Stimulated activated CD4-positive, alpha-beta T cell treated with anti-CD3 and anti-CD28 coated beads, Interleukin-2, amount 100 ng/mL, for 24 hours (primary cell): ENCODE measurements at regions not wholly inside any gene's neighbourhood (a gene's known extent, or its start where the extent isn't known, plus 50 kb on each side); places are given as distances from the start of the nearest gene placed in this dataset.

ENCODE experiments used
- DNase-seq, 2 donors: peaks; one replicate each; pipeline ENCODE4 v3.0.0-alpha.2; 2020

- no peak for DNase-seq
Observed at GRCh38 chr4:74651198-74651597, 143.1 kb downstream of the BTC start.

- no peak for DNase-seq
Observed at GRCh38 chr4:74653331-74654229, 140.7 kb downstream of the BTC start.

- DNase-seq, result no peak
Observed at GRCh38 chr4:74654230-74654681, 140.1 kb downstream of the BTC start.

- DNase-seq, result no peak
Observed at GRCh38 chr4:74656596-74656995, 137.7 kb downstream of the BTC start.

GRCh38 chr4:74658116-74658515 is 136.2 kb downstream of the BTC start:
- no peak for DNase-seq

GRCh38 chr4:74659576-74660411 is 134.5 kb downstream of the BTC start:
- DNase-seq, result no peak

GRCh38 chr4:74660866-74661265 is 133.5 kb downstream of the BTC start:
- DNase-seq, result no peak

GRCh38 chr4:74661427-74662201 is 132.7 kb downstream of the BTC start:
- DNase-seq, result no peak

- DNase-seq, result no peak
Observed at GRCh38 chr4:74663631-74664030, 130.7 kb downstream of the BTC start.

GRCh38 chr4:74665346-74665745 is 129.0 kb downstream of the BTC start:
- no peak for DNase-seq

- DNase-seq, result no peak
Observed at GRCh38 chr4:74665876-74666275, 128.4 kb downstream of the BTC start.

GRCh38 chr4:74667438-74667837 is 126.9 kb downstream of the BTC start:
- no peak for DNase-seq

- DNase-seq, result no peak
Observed at GRCh38 chr4:74667944-74668343, 126.4 kb downstream of the BTC start.

GRCh38 chr4:74669702-74670101 is 124.6 kb downstream of the BTC start:
- no peak for DNase-seq

GRCh38 chr4:74670583-74670982 is 123.7 kb downstream of the BTC start:
- no peak for DNase-seq

GRCh38 chr4:74671080-74671698 is 123.1 kb downstream of the BTC start:
- peak; percentile 46 to 51 for DNase-seq

GRCh38 chr4:74674750-74675149 is 119.6 kb downstream of the BTC start:
- no peak for DNase-seq

GRCh38 chr4:74675673-74676279 is 118.5 kb downstream of the BTC start:
- DNase-seq, result no peak

- DNase-seq, result no peak
Observed at GRCh38 chr4:74682567-74683359, 111.6 kb downstream of the BTC start.

- DNase-seq, result no peak
Observed at GRCh38 chr4:74692972-74693371, 101.4 kb downstream of the BTC start.
